ENCODE measurements at regions not wholly inside any gene's neighbourhood (a gene's known extent, or its start where the extent isn't known, plus 50 kb on each side); places are given as distances from the start of the nearest gene placed in this dataset.

DNA sequence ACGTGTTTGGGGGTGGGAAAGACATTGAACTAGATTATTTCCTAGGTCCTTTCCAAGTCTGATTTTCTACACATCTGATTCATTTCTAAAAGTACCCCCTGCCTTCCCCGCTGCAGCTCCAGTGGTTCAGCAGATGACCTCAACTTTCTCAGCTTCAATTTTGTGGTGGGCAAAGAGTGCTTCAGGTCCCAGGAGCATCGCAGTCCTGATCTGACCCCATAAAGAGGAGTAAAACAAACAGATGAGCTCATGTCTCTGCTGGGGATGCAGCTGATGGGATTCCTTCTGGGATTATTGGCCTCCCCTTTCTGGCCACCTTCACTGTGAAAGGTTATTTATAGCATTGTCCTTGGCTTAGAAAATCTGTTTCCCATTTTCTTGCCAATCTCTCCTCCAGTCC, 337.0 kb upstream of the PLXNA2 start:
- intact Hi-C loops (cut with DNase I; ENCODE audit: low total_unique reads): no loop called here
- DNase-seq (ENCODE audit: low spot score in 2 of 2): no peak
- 76 to 80% methylated on average over 3 of the region's 3 CpGs for WGBS, 2 donors
- no peak overlapping the region for H3K4me3 ChIP-seq (ENCODE audit: low read depth, poor library complexity, severe bottlenecking)
- TF ChIP-seq, protein P1, sequence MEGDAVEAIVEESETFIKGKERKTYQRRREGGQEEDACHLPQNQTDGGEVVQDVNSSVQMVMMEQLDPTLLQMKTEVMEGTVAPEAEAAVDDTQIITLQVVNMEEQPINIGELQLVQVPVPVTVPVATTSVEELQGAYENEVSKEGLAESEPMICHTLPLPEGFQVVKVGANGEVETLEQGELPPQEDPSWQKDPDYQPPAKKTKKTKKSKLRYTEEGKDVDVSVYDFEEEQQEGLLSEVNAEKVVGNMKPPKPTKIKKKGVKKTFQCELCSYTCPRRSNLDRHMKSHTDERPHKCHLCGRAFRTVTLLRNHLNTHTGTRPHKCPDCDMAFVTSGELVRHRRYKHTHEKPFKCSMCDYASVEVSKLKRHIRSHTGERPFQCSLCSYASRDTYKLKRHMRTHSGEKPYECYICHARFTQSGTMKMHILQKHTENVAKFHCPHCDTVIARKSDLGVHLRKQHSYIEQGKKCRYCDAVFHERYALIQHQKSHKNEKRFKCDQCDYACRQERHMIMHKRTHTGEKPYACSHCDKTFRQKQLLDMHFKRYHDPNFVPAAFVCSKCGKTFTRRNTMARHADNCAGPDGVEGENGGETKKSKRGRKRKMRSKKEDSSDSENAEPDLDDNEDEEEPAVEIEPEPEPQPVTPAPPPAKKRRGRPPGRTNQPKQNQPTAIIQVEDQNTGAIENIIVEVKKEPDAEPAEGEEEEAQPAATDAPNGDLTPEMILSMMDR (IDR thresholded peaks at IDR 0.05): no peak
- no peak for TF ChIP-seq POLR2A (IDR thresholded peaks at IDR 0.05)

DNA sequence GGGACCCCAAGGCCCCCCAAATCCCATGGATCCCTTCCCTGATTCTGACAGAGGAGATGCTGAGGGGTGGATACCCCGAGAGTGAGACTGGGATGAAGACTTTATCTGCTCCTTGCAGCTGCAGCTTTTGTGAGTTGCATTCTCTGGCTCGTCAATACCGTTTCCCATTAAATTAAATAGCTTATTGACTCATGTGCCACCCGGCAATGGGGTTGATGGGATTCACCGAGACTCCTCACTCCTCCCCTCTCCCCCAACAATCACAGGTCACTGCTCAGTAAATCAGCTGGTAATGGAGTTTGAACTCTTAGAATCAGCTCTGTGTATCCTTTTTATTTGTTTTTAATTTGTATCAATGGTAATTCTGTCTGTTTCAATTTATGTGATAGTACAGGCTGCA, 337.5 kb upstream of the PLXNA2 start:
- no peak overlapping the region for H3K4me3 ChIP-seq (ENCODE audit: low read depth, poor library complexity, severe bottlenecking)
- DNase-seq (ENCODE audit: low spot score in 2 of 2): no peak
- 86 to 87% methylated on average over 5 of the region's 5 CpGs for WGBS, 2 donors
- TF ChIP-seq, protein P1 (IDR thresholded peaks at IDR 0.05): no peak
- no peak for TF ChIP-seq POLR2A (IDR thresholded peaks at IDR 0.05)
- intact Hi-C loops (cut with DNase I; ENCODE audit: low total_unique reads): no loop called here

DNA sequence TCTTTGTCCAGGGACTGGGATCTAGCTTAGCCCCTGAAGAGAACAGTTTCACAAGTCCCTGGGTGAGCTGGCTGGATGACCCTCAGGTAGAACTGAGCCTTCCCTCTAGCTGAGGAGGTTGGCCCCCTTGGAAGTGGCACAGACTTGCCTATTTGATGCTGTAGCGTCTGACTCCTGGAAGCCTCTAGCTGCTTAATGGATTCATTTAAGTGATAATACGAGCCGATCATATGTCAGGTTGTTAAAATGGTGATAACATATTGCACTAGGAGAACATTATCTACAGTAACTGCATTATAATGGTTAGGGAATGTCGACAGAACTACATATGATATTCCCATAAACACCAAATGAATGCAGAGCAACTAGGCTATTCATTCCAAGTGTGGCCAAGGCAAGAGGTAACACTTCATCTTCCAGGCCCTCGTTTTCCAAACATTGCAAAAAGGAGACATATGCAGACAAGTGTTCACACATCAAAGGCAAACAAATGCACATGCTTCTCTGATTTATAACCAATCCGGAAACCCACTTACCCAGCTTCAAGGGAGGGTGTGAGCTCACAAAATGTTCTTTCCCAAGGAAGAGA, 340.1 kb upstream of the PLXNA2 start:
- WGBS, 2 donors: 66 to 69% methylated on average over 6 of the region's 6 CpGs
- DNase-seq (ENCODE audit: low spot score in 2 of 2): no peak
- intact Hi-C loops (cut with DNase I; ENCODE audit: low total_unique reads): no loop called here
- no peak for TF ChIP-seq POLR2A (IDR thresholded peaks at IDR 0.05)
- TF ChIP-seq, protein P1 (IDR thresholded peaks at IDR 0.05): no peak
- no peak overlapping the region for H3K4me3 ChIP-seq (ENCODE audit: low read depth, poor library complexity, severe bottlenecking)

DNA sequence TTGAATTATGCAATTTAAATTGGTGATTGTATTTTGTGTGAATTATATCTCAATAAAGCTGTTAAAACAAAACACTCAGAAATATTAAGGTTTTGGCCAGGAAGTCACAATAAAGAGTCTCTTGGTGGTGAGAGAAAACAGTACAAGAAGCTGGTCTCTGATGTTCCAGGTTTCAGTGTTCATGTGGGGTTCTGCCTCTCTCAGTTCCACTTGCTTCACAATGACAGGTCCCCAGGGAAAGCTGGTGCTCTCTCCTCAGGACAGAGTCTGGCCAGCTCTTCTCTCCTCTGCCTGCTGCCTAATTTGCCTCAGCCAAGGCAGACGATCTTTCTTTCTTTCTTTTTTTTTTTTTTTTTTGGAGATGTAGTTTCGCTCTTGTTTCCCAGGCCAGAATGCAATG, 342.9 kb upstream of the PLXNA2 start:
- TF ChIP-seq, protein P1 (IDR thresholded peaks at IDR 0.05): no peak
- TF ChIP-seq POLR2A (IDR thresholded peaks at IDR 0.05): no peak
- H3K4me3 ChIP-seq (ENCODE audit: low read depth, poor library complexity, severe bottlenecking): no peak overlapping the region
- intact Hi-C loops (cut with DNase I; ENCODE audit: low total_unique reads): no loop called here
- no peak for DNase-seq (ENCODE audit: low spot score in 2 of 2)
- WGBS, 2 donors: 63 to 65% methylated on average over 2 of the region's 2 CpGs

DNA sequence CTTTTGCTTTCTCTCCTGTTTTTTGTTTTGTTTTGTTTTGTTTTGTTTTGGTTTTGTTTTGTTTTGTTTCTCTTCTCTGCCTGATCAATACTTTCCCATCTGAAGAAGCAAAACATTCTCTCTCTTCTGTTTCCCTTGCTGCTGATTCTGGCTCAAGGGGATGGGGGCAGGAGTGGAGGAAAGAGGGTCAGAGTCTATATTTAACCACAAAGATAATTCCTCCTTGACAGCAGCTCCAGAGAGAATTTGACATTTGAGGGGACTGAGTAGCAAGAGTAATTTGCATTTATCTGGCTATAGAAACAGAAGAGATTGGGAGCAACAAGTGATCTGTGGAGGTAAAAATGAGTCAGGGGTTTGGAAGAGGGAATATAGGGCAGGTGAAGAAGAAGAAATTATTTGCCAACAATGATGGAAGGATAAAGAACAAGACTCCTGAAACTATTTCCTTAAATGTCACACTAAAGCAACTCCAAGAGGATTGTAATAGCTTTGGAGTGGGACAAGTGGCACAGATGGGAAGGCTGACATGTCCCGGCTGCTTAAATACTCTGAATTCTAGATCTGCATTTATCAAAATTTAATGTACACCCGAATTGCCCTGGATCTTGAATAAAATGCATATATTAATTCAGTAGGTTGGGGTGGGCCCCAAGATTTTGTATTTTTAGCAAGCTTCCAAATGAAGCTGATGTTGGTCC, 349.3 kb upstream of the PLXNA2 start:
- DNase-seq (ENCODE audit: low spot score in 2 of 2): no peak
- H3K4me3 ChIP-seq (ENCODE audit: low read depth, poor library complexity, severe bottlenecking): no peak overlapping the region
- no peak for TF ChIP-seq POLR2A (IDR thresholded peaks at IDR 0.05)
- TF ChIP-seq, protein P1 (IDR thresholded peaks at IDR 0.05): no peak
- intact Hi-C loops (cut with DNase I; ENCODE audit: low total_unique reads): no loop called here
- 79 to 81% methylated on average over 2 of the region's 2 CpGs for WGBS, 2 donors

DNA sequence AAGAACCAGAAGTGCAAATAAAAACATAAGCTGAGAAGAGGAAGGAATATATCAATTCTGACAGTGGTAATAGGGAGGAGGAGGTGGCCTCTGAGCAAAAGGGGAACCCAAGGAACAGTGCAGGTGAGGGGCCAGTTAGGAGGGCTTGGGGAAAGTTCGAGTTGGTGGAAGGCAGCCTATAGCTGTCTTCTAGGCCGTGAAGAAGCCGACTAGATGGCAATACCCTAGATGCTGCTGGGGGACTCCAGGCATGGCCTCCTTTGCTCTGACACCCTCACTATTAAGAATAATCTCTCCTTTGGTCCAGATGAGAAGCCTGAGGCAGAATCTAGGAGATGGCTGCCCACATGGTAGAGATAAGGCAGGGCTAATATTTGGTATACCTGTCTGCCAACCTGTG, 351.1 kb upstream of the PLXNA2 start:
- 76 to 92% methylated on average over 3 of the region's 3 CpGs for WGBS, 2 donors
- DNase-seq (ENCODE audit: low spot score in 2 of 2): no peak

More for the DNA sequence above, 351.1 kb upstream of the PLXNA2 start:
- H3K4me3 ChIP-seq (ENCODE audit: low read depth, poor library complexity, severe bottlenecking): no peak overlapping the region
- TF ChIP-seq POLR2A (IDR thresholded peaks at IDR 0.05): no peak
- TF ChIP-seq, protein P1 (IDR thresholded peaks at IDR 0.05): no peak
- intact Hi-C loops (cut with DNase I; ENCODE audit: low total_unique reads): no loop called here

Data from lower leg skin (tissue), 4 donors.